Superior temporal gyrus (tissue), 1 donor: ENCODE measurements at regions not wholly inside any gene's neighbourhood (a gene's known extent, or its start where the extent isn't known, plus 50 kb on each side); places are given as distances from the start of the nearest gene placed in this dataset.

Source experiments
- DNase-seq: peaks from one replicate; pipeline ENCODE4 v3.0.0-alpha.2; 2016; ENCODE audit errors: extremely low spot score

DNA sequence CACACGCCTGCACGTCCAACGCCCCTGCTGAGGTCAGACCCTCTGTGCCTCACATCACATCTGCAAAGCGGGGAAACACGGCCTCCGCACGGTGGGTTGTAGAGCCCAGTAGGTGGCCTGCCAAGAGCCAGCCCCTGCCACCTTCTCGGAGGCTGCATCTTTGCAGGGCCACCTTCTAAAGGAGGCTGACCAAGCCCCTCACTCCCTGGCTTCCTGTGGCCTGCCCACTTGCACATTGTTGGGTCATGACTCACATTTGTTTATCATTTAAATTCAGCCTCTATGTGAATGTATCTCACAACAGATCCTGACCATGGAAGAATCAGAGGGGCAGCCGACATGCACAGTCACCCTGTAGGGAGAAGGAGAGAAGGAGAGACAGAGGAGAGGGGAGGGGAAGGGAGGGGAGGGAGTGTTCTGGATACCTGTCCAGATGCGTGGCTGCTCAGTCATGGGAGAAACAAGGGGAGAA, 319.5 kb upstream of the DIO3 start:
- DNase-seq = no peak

DNA sequence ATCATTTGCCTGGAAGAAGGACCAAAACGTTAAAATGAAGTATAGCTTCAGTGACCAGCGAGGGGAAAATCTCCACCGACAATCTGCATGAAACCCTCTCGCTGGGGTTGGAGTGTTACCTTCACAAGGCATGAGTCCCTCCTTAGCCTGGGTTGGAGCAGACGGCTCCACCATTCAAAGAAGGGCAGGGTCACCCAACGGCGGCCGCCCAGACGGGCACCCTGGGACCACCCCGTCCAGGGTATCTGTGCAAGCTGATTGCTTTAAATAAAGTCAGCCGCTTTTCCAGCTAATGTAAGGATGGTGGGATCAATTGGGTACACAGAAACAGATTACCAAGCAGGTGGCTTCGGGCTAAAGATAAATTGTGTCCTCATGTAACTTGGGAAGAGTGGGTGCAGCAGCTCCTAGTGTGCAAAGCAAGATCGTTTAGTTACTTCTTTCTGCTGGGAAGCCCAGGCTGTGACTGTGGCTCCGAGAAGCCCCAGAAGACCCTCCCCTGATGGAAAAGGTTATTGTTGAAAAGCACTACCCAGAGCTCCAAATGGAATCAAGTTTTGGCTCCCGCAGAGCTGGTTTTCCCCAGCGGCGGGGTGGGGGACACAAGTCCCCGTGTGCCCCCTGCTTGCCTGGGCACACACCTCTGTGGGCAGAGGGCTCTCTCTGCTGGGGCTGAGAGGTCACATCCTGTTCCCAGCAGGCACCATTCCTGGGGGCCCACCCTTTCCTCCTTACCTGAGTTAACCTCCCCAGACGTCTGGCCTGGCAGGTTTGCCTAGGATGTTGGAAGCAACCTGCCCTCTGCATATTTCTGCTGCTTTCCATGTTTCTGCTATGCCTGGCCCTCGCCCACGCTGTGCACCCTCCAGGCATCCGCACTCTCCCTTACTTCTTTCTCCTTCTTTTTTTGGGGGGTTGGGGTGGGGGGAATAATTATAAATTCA, 318.6 kb upstream of the DIO3 start:
- no peak for DNase-seq

DNA sequence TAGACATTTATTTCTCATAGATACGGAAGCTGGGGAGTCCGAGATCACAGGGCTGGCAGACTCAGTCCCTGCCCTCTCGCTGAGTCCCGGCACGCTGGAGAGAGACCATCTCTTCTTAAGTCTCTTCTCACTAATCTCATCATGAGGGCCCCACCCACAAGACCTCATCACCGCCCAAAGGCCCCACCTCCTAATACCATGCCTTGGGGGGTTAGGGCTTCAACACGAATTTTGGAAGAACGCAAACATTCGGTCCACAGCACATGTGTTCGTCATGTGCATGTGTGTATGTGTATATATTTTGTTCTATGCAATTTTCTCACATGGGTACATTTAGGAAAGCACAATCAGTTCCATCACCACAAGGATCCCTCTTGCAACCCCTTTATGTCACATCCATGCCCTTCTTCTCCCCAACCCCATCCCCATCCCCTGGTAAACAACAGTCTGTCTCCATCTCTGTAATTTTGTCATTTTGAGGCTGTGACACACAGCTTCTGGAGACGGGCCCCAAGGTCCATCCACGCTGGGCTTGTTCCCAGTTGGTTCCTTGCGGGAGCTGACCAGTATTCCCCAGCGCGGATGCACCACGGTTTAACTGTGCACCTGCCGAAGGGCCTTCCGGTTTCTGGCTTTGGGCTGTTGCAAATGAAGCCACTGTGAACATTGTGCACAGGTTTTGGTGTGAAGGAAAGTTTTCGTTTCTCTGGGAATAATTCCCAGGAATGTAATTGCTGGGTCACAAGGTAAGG, 317.5 kb upstream of the DIO3 start:
- DNase-seq = no peak

DNA sequence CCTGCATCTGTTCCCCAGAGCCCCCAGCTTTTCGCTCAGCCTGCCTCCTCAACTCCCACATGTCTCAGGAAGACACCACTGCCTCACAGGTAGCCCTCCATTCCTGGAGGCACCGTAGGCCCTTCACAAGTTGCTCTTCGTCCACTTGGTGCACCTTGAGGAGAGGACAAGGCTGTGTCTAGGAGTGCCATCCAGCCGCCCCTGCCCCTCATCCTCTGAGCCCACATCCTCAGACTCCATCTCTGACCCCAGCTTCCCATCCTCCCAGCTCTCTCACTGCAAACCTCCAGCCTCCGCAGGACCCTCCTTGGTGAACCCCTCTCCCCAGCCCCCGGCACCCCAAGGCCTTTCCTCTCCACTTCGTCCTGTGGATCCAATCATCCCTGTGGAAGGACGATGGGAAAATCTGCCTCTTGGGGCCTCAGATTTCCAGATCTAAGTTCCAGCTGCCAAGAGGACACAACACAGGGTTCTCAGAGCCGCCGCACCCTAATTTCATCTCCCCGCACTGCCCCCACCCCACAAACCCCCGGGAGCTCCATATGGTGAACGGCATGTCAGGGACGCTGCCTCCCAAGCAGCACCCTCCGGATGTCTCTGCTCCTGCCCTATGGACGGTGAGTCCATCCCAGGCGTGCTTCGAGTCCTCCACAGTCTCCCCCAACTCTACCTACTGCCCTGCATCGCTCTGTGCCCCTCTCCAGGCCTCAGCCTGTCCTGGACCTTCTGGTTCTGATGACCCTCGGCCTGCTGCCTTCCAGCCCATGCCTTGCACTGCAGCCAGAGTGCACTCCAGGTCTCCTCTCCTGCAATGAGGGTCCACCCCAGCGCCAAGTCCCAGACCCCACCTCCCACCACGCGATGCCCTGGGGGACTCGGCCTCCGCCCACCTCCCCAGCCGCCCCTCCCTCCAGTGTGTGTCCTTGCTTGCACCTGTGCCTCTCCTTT, 314.1 kb upstream of the DIO3 start:
- DNase-seq = no peak

- DNase-seq = no peak
These were observed 313.2 kb upstream of the DIO3 start for GRCh38 chr14:101247842-101248725.

- DNase-seq = no peak
These were observed 312.2 kb upstream of the DIO3 start for GRCh38 chr14:101248840-101249675.

DNA sequence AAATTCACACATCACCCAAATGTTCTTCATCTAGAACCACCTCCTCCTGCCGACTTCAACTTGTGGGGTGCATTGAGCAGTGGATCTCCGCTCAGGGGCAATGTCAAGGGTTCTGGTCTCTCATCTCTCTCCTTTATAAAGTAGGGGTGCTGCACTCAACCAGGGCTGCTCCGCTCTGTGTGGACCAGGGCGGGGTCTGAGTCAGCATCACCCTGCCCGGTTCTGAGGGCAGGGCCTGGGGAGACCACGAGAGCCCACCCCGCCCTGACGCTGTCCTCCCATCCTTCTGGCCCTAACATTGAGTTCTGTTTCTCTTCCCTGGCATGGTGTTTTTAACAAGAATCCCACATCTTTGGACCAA, 311.6 kb upstream of the DIO3 start:
- DNase-seq = no peak

DNA sequence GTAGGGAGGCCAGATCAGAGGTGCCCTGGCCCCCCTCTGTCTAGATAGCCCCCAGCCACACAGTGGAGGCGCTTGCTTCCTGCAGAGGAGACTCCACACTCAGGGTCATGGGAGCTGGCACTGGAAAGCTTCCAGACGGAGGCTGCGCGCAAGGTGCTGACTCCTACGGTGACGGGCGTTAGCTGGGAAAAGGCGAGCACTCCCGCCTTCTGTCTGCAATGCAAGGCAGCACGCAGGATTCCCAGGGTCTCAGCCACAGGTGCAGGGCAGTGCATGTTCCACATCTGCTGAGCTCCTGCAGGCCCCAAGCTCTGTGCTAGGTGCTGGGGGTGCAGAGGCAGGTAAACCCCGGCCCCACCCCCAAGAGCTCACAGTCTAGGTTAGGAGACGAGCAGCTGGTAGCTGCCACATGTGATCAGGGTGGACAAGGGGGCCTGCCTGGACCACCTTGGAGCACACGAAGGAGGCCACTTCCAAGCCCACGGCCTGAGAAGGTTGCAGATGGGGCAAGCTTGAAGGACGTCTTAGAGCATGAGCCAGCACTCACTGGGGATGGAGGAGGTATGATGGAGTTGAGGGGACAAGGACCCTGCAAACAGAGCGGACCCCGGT, 310.9 kb upstream of the DIO3 start:
- DNase-seq = no peak

GRCh38 chr14:101250948-101251811, 310.1 kb upstream of the DIO3 start:
- DNase-seq = no peak

- no peak for DNase-seq
These were observed 309.4 kb upstream of the DIO3 start for GRCh38 chr14:101251812-101252442.

- no peak for DNase-seq
These were observed 308.7 kb upstream of the DIO3 start for GRCh38 chr14:101252443-101253214.

DNA sequence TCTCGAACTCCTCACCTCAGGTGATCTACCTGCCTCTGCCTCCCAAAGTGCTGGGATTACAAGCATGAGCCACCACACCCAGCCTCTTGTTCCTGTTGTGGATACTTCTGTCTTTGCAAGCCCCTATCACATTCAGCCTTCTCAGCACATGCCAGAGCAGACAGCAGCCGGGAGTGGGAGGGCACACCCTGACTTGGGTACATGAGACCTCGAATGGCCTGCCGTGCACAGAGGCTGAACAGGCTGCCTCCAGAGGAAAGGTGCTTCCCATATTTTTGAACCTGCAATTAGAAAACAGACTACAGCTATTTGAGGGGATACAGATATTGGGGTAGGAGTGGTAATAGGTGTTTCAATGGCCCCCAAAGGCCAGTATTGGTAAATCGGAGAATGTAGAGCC, 307.3 kb upstream of the DIO3 start:
- DNase-seq = no peak

DNA sequence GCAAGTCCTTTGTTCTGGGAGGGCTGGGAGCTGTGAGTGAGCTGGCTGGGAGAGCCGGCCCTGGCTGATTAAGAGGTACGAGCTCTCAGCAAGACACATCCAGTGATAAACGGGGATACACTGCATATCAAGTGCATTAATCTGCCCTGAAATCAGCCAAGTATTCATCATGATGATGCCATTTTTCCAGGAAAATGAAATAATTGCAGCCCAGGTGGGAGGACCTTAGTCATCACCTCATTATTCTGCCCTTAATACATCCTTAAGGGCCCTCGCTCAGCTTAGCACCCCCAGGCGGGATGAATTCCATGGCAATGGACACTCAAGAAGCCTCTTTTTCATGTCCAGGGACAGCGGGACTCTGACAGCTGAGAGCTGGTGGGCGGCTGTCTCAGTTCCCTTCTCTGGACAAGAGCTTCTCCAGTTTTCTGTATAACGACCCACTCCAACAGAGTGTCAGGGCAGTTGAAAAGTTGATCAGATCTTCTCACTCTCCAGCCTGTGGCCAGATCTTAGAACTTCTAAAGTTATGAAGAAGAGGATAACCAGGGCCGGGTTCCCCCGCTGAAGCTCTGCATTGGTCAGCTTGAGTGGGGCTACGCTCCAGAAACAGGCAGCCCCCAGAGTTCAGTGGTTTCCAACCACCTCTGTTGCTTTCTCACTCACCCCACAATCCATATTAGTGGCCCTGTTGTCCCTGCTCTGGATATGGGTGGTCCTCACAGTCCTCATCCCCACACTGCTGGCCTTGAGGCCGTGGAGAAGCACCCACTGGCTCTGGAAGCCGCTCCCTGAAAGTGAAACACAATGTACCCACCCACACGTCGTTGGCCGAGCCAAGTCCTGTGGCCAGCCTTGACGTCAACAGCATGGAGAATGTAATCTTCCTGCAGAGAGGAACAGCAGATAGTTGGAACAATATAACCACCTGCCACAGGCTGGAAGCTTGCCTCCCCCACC, 306.2 kb upstream of the DIO3 start:
- DNase-seq = no peak

DNA sequence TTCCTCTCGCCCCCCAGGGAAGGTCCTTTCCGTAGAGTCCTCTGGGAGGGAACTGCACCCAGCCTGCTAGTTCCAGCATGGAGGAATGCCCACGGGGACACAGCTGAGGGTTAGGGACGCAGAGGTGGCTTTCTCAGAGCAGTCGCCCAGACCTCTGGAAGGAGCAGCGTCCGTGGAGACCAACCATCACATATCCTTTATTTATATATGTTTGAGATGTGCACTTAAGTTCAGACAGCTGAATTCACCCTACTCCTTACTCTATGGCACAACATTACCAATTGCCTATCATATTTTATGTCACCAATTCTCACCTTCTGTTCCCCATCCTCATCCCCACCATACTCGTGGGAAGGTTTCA, 305.6 kb upstream of the DIO3 start:
- DNase-seq = no peak

GRCh38 chr14:101256266-101256665, 305.0 kb upstream of the DIO3 start:
- no peak for DNase-seq

DNA sequence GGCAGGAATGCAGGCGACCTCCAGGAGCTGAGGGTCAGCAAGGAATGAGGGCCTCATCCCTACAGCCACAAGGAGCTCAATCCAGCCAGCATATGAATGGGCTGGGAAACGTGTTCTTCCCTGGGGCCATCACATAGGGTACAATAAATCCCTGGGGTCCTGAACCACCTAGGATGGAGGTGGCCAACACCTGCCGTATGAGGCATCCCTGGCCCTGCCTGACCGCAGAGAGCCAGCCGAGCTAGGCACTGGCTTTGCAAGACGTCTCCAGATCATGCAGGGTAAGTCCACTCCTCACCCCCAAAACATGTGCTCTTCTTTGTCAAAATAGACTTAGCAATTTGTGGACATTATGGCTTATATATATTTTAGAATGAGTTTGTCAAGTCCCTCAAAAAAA, 303.7 kb upstream of the DIO3 start:
- DNase-seq = no peak
